Stomach (tissue), 8 donors: ENCODE measurements at regions not wholly inside any gene's neighbourhood (a gene's known extent, or its start where the extent isn't known, plus 50 kb on each side); places are given as distances from the start of the nearest gene placed in this dataset.

Source experiments
- DNase-seq, 2 donors: peaks; one replicate each; pipeline versions ENCODE4 v3.0.0 to v3.0.0-alpha.2; 2013 to 2019
- H3K27ac ChIP-seq, 5 donors: fragments of 200-600 bp in 4 of 5; sonication (generic) in 4 of 5; one replicate each; pipeline ENCODE4 v1.5.1; 2013 to 2019; ENCODE audit warnings: mild to moderate bottlenecking in 1 of 5, moderate library complexity in 1 of 5
- H3K27me3 ChIP-seq, 3 donors: fragments of 200-600 bp; sonication (generic); one replicate each; pipeline ENCODE4 v1.5.1; 2017 to 2019; ENCODE audit warnings: mixed run types in 1 of 3
- H3K36me3 ChIP-seq, 4 donors: fragments of 200-600 bp; sonication (generic); 1 replicate in 3 of 4; 2 replicates in 1 of 4; pipeline ENCODE4 v1.5.1; 2016 to 2019
- H3K4me1 ChIP-seq, 4 donors: fragments of 200-600 bp; sonication (generic); one replicate each; pipeline ENCODE4 v1.5.1; 2016 to 2019
- H3K4me3 ChIP-seq, 4 donors: fragments of 200-600 bp; sonication (generic) in 3 of 4; one replicate each; pipeline ENCODE4 v1.5.1; 2016 to 2019; ENCODE audit warnings: mild to moderate bottlenecking in 1 of 4
- H3K9me3 ChIP-seq, 4 donors: fragments of 200-600 bp; sonication (generic); one replicate each; pipeline ENCODE4 v1.5.1; 2016 to 2019
- EP300 ChIP-seq: sonication (generic); formaldehyde crosslinking; IDR thresholded peaks from one replicate; pipeline ENCODE4 v1.6.1; 2017; ENCODE audit warnings: antibody characterized with exemption
- POLR2A ChIP-seq, 4 donors: fragments of 450-650 bp; IDR thresholded peaks; one replicate each; pipeline ENCODE4 v1.6.1; 2016; ENCODE audit warnings: antibody characterized with exemption in 4 of 4, control low read depth in 2 of 4, mild to moderate bottlenecking in 1 of 4, moderate library complexity in 1 of 4
- POLR2AphosphoS5 ChIP-seq, 3 donors: sonication (generic); formaldehyde crosslinking; IDR thresholded peaks; one replicate each; pipeline ENCODE4 v1.6.1; 2016; ENCODE audit warnings: antibody characterized with exemption in 3 of 3
- WGBS, 5 donors: extraction: QIAGEN DNeasy Blood & Tissue Kit in 3 of 5; methylation state at CpG; one replicate each; pipeline versions ENCODE4 v1.1.5 to v1.1.7; 2013 to 2018; 5-methylcytosine and 5-hydroxymethylcytosine counted together
- intact Hi-C: fragments of 100-400 bp; cut with DNase I; formaldehyde crosslinking; loops from one replicate; pipeline ENCODE4 v1.15.1; 2023; ENCODE audit warnings: low total_unique reads
- TF ChIP-seq, protein P1 (sequence below), 7 experiments: fragments of 450-650 bp in 4 of 7; fragments of 200-600 bp in 3 of 7; sonication (generic) in 3 of 7; IDR thresholded peaks; one replicate each; pipeline ENCODE4 v1.5.1; 2016 to 2019; ENCODE audit warnings: antibody characterized with exemption in 7 of 7, control low read depth in 2 of 7, mild to moderate bottlenecking in 1 of 7
- donor health status: healthy with polysubstance abuse.
- donor health status: Bipolar disorder and iron deficiency.
- donor health status: healthy.

DNA sequence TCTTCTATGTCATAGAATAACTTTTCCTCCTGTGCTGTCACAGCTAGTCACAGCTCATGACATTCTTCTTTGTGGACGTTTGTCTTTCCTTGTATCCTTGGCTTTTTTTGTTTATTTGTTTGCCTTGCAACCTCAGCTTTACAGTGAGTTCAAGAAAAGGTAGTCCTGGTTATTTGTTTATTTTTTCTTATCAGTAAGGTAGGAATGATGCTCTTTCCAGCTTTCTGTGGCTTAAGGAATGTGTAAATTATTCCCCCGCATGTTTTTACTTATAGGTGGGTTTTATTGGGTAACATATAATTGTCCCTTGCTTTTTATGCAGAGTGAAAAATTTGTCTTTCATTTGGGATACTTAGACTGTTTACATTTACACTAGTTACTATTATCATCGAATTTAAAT lies 1673.6 kb upstream of the FLRT2 start:
- Histone ChIP-seq H3K27me3 (no peaks in the 10 kb centered on the region), H3K4me1 (no peaks in the 10 kb centered on the region), H3K36me3 (no peaks in the 10 kb centered on the region), H3K27ac (no peak overlapping the region), H3K9me3 (no peaks in the 10 kb centered on the region), H3K4me3 (no peak overlapping the region)
- no peak for DNase-seq
- intact Hi-C loops: no loop called here
- 51 to 68% (median 63%) methylated on average over 3 of the region's 3 CpGs for WGBS, 5 donors
- no peak for TF ChIP-seq POLR2A (IDR thresholded peaks at IDR 0.05)
- TF ChIP-seq POLR2AphosphoS5 (IDR thresholded peaks at IDR 0.05): no peak
- TF ChIP-seq, protein P1, sequence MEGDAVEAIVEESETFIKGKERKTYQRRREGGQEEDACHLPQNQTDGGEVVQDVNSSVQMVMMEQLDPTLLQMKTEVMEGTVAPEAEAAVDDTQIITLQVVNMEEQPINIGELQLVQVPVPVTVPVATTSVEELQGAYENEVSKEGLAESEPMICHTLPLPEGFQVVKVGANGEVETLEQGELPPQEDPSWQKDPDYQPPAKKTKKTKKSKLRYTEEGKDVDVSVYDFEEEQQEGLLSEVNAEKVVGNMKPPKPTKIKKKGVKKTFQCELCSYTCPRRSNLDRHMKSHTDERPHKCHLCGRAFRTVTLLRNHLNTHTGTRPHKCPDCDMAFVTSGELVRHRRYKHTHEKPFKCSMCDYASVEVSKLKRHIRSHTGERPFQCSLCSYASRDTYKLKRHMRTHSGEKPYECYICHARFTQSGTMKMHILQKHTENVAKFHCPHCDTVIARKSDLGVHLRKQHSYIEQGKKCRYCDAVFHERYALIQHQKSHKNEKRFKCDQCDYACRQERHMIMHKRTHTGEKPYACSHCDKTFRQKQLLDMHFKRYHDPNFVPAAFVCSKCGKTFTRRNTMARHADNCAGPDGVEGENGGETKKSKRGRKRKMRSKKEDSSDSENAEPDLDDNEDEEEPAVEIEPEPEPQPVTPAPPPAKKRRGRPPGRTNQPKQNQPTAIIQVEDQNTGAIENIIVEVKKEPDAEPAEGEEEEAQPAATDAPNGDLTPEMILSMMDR (IDR thresholded peaks at IDR 0.05): no peak
- no peak for TF ChIP-seq EP300

DNA sequence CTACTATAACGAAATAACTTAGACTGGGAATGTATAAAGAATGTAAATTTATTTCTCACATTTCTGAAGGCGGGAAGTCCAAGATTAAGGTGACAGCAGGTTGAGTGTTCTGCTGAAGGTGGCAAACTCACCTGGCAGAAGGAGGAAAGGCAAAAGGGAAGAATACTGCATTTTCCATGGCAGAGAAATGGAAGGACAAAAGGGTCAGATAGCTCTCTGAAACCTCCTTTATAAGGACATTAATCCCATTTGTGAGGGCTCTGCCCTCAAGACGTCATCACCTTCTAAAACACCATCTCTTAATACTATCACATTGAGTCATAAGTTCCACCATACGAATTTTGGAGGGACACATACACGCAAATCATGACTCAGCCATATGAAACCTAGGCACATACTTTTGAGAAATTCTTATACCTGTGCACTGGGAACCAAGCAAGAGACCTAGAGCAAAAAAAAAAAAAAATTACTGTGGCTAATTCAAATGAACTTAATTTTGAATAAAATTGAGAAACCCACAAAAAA lies 1669.3 kb upstream of the FLRT2 start:
- Histone ChIP-seq H3K36me3 (no peaks in the 10 kb centered on the region), H3K27ac (no peak overlapping the region), H3K27me3 (no peaks in the 10 kb centered on the region), H3K9me3 (no peaks in the 10 kb centered on the region), H3K4me3 (no peak overlapping the region), H3K4me1 (no peaks in the 10 kb centered on the region)
- TF ChIP-seq POLR2A (IDR thresholded peaks at IDR 0.05) (no peak), EP300 (no peak), POLR2AphosphoS5 (IDR thresholded peaks at IDR 0.05) (no peak)
- TF ChIP-seq, protein P1 (IDR thresholded peaks at IDR 0.05): no peak
- WGBS, 5 donors: 78 to 92% (median 88%) methylated on average over 5 of the region's 5 CpGs
- intact Hi-C loops: no loop called here
- DNase-seq: no peak

DNA sequence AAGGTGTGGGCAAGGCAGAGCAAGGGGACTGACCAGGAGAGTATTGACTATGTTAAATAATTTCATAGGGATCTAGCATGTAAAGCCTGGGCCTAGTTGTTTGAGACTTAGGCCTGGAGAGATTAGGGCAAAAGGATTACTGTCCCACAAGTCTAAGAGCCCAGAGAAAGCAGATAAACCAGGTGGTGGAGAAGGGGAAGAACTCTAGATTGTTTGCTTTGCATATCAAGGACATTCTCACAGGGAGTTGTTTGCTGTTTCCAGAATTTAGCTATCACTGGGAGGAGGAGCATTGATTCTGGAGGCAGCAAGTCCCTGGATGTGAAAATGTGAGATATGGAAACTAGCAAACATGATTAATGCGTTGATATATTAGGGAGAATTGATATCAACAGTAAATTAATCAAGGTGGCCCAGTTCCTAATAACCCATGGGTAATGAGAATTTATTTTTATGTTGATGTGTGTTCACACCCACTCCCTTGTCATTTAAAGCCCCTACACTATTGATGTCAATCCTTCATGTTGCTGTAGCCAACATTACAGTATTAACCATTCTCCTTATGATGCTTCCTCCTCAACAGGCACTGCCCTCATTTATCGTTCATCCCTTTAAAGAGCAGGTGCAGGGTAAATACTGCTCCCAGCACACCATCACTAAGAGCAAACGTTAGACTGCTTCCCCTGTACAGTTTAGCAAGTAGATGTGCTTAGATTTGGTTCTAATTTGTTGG lies 1666.7 kb upstream of the FLRT2 start:
- Histone ChIP-seq H3K27me3 (no peaks in the 10 kb centered on the region), H3K4me3 (no peak overlapping the region), H3K9me3 (no peaks in the 10 kb centered on the region), H3K27ac (no peak overlapping the region), H3K36me3 (no peaks in the 10 kb centered on the region), H3K4me1 (peaks cover 0 to 8% (median 0%) of the 10 kb centered on the region in 4 donors)
- 32 to 56% (median 38%) methylated on average over 3 of the region's 3 CpGs for WGBS, 5 donors
- DNase-seq: no peak
- TF ChIP-seq, protein P1 (IDR thresholded peaks at IDR 0.05): no peak
- TF ChIP-seq POLR2AphosphoS5 (IDR thresholded peaks at IDR 0.05) (no peak), EP300 (no peak), POLR2A (IDR thresholded peaks at IDR 0.05) (no peak)
- intact Hi-C loops: no loop called here

DNA sequence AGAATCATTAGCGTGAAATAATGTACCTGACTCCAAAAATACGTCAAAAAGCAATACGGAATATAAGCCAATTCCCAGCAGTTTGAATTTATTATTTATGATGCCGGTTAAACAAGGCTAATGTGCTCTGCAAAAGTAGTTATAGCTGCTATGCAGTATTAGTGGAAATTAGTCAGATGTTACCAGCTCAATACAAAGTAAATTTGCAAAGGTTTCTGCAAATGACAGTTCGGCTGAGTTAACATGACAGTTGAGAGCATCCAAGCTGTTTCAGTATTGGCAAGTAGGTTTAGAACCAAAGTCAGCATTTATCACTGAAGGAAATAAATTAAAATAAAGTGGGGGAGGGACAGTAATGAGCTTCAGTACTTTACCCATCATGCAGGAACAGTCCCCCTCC lies 1665.8 kb upstream of the FLRT2 start:
- intact Hi-C loops: no loop called here
- DNase-seq: peak in 1 of 2 donors; percentile 34
- Histone ChIP-seq H3K27ac (no peak overlapping the region), H3K36me3 (no peaks in the 10 kb centered on the region), H3K4me3 (no peak overlapping the region), H3K4me1 (peaks cover 0 to 8% (median 0%) of the 10 kb centered on the region in 4 donors), H3K27me3 (no peaks in the 10 kb centered on the region), H3K9me3 (no peaks in the 10 kb centered on the region)
- 62 to 82% (median 72%) methylated on average over 5 of the region's 5 CpGs for WGBS, 5 donors
- no peak for TF ChIP-seq POLR2A (IDR thresholded peaks at IDR 0.05)
- TF ChIP-seq, protein P1 (IDR thresholded peaks at IDR 0.05): no peak
